Transverse colon (tissue), 4 donors: ENCODE measurements at regions not wholly inside any gene's neighbourhood (a gene's known extent, or its start where the extent isn't known, plus 50 kb on each side); places are given as distances from the start of the nearest gene placed in this dataset.

Experiments used
- DNase-seq: peaks from one replicate; pipeline ENCODE4 v3.0.0-alpha.2; 2019
- H3K27ac ChIP-seq, 4 donors: fragments of 200-600 bp; sonication (generic); 2 replicates each; pipeline ENCODE4 v1.5.1; 2016 to 2018; ENCODE audit warnings: inconsistent platforms in 4 of 4
- H3K27me3 ChIP-seq: fragments of 200-600 bp; sonication (generic); 2 replicates; pipeline ENCODE4 v1.5.1; 2017; ENCODE audit warnings: inconsistent platforms
- H3K36me3 ChIP-seq, 4 donors: fragments of 200-600 bp; sonication (generic); 2 replicates each; pipeline ENCODE4 v1.5.1; 2017 to 2019; ENCODE audit warnings: inconsistent platforms in 4 of 4
- H3K4me1 ChIP-seq, 4 donors: fragments of 200-600 bp; sonication (generic); 2 replicates each; pipeline ENCODE4 v1.5.1; 2017 to 2020; ENCODE audit warnings: inconsistent platforms in 4 of 4
- H3K4me3 ChIP-seq, 4 donors: fragments of 200-600 bp; sonication (generic); 1 replicate in 1 of 4; 2 replicates in 3 of 4; pipeline versions ENCODE4 v1.5.1 to v1.6.1; 2017 to 2019; ENCODE audit warnings: inconsistent platforms in 4 of 4
- H3K9me3 ChIP-seq, 2 donors: fragments of 200-600 bp; sonication (generic); 2 replicates each; pipeline ENCODE4 v1.5.1; 2017 to 2019; ENCODE audit warnings: inconsistent platforms in 2 of 2
- EP300 ChIP-seq: sonication (generic); formaldehyde crosslinking; IDR thresholded peaks from one replicate; pipeline ENCODE4 v1.6.1; 2017; ENCODE audit warnings: antibody characterized with exemption, low read depth
- POLR2A ChIP-seq: fragments of 450-650 bp; IDR thresholded peaks from one replicate; pipeline ENCODE4 v1.6.1; 2016; ENCODE audit warnings: antibody characterized with exemption, mild to moderate bottlenecking, moderate library complexity
- POLR2AphosphoS5 ChIP-seq, 3 donors: sonication (generic); formaldehyde crosslinking; IDR thresholded peaks; one replicate each; pipeline ENCODE4 v1.6.1; 2016; ENCODE audit warnings: antibody characterized with exemption in 3 of 3
- WGBS, 2 donors: methylation state at CpG; one replicate each; pipeline ENCODE4 v1.1.5; 2018; ENCODE audit warnings: low coverage in 1 of 2; 5-methylcytosine and 5-hydroxymethylcytosine counted together
- in situ Hi-C, 4 donors: fragments of 200-750 bp; cut with MboI; loops; one replicate each; pipeline versions ENCODE4 v1.15.0 to v1.15.1; 2017; ENCODE audit warnings: low sequenced_read_pairs in 3 of 4, low pct_ligation_motif_present in 1 of 4, low pct_unique_long_range_greater_than_20kb in 1 of 4
- intact Hi-C: fragments of 100-400 bp; cut with DNase I; formaldehyde crosslinking; loops from one replicate; pipeline ENCODE4 v1.15.1; 2023; ENCODE audit warnings: low total_unique reads
- TF ChIP-seq, protein P1 (sequence below), 5 experiments: fragments of 200-600 bp in 3 of 5; fragments of 450-650 bp in 2 of 5; sonication (generic) in 3 of 5; IDR thresholded peaks; 1 replicate in 2 of 5; 2 replicates in 3 of 5; pipeline ENCODE4 v1.5.1; 2016 to 2017; ENCODE audit warnings: antibody characterized with exemption in 5 of 5, inconsistent platforms in 3 of 5, mild to moderate bottlenecking in 2 of 5, moderate library complexity in 1 of 5

DNA sequence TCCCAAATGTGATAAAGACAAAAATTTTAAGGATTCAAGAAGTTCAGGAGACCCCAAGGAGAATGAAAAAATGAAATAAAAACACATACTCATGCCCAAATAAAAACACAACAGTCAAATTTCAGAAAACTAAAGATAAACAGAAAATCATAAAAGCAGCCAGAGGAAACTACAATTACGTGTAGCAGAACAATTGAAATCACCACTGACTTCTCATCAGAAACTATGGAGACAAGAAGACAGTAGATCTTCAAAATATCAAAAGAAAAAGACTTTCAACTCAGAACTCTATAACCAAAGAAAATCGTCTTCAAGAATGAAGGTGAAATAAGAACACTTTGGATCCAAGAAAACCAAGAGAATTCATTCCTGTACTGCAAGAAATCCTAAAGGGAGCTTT lies 54.9 kb downstream of the DIO3 start:
- Histone ChIP-seq H3K4me1 (no peaks in the 10 kb centered on the region), H3K9me3 (no peaks in the 10 kb centered on the region), H3K27ac (no peak overlapping the region), H3K4me3 (no peak overlapping the region), H3K36me3 (no peaks in the 10 kb centered on the region), H3K27me3 (peaks cover 23% of the 10 kb centered on the region)
- WGBS, 2 donors, result 70 to 77% methylated on average over 2 of the region's 2 CpGs
- no peak for DNase-seq
- intact Hi-C loops, result no loop called here
- TF ChIP-seq EP300 (no peak), POLR2A (no peak), POLR2AphosphoS5 (IDR thresholded peaks at IDR 0.05) (no peak)
- TF ChIP-seq, protein P1, sequence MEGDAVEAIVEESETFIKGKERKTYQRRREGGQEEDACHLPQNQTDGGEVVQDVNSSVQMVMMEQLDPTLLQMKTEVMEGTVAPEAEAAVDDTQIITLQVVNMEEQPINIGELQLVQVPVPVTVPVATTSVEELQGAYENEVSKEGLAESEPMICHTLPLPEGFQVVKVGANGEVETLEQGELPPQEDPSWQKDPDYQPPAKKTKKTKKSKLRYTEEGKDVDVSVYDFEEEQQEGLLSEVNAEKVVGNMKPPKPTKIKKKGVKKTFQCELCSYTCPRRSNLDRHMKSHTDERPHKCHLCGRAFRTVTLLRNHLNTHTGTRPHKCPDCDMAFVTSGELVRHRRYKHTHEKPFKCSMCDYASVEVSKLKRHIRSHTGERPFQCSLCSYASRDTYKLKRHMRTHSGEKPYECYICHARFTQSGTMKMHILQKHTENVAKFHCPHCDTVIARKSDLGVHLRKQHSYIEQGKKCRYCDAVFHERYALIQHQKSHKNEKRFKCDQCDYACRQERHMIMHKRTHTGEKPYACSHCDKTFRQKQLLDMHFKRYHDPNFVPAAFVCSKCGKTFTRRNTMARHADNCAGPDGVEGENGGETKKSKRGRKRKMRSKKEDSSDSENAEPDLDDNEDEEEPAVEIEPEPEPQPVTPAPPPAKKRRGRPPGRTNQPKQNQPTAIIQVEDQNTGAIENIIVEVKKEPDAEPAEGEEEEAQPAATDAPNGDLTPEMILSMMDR (IDR thresholded peaks at IDR 0.05), result no peak
- in situ Hi-C loops, result no loop called here

DNA sequence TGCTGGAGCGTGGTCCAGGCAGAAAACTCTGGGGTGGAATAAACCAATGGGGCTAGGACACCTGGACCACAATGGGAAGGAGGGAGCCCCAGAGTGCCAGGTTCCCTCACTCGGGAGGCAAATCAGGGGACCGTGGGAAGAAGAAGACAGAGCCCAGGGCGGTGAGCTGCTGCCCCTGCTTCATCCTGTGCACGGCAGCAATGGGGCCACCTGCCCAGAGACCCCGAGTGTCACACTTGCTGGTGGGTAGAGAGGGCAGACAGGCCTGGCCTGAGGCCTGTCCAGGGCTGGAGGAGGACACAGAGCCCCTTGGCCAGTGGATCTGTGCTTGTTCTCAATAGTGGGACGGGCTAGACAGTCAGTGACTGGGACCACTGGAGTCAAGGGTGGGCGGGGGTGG lies 58.2 kb downstream of the DIO3 start:
- in situ Hi-C loops, result no loop called here
- no peak for DNase-seq

DNA sequence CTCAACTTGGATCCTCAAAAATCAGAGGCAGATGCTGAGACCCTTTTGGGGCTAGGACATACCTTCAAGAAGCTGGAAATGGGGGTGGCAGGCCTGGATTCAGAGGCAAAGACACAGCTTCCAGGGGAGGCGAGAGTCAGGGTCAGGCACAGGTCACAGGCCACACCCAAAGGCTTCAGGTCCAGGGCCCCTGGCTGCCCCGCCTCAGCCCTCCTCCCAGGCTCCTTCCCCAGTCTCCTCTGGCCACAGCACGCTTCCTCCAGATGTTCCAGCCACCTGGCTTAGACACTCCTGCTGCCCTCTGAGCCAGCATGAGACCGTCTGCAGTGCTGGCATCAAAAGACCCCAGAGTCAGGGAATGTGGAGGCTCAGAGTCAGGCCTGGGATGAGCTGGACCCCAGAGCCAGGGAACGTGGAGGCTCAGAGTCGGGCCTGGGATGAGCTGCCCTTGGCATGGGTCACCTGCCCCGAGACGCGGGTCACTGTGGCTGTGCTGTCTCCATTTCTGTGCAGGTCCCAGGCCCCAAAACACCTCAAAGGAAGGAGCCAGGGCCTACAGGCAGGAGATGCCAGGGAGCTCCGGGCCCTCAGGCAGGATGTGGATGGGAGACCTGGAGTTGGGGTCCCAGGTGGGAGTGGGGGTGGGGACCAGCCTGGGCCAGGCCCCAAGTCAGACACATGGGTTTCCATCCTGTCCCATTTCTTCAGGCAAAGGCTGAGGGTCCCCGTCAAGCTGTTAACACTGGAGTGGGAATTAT lies 58.9 kb downstream of the DIO3 start:
- H3K27ac ChIP-seq, result no peak overlapping the region
- WGBS, 2 donors, result 81% methylated on average over 11 of the region's 11 CpGs; no CpG with 5 or more reads in 1 of the 2 donors
- H3K27me3 ChIP-seq, result peaks cover 3% of the 10 kb centered on the region
- no peak overlapping the region for H3K4me3 ChIP-seq
- DNase-seq, result no peak
- H3K9me3 ChIP-seq, result no peaks in the 10 kb centered on the region
- TF ChIP-seq, protein P1 (IDR thresholded peaks at IDR 0.05), result no peak
- TF ChIP-seq EP300, result no peak
- no peak for TF ChIP-seq POLR2A
- intact Hi-C loops (loop anchor here (10.0 kb wide), 1 partner anchor 1235 kb away; no protein-coding TSS in a partner anchor), in situ Hi-C loops (no loop called here)
- no peaks in the 10 kb centered on the region for H3K4me1 ChIP-seq
- H3K36me3 ChIP-seq, result no peaks in the 10 kb centered on the region

More for the DNA sequence above, 58.2 kb downstream of the DIO3 start:
- Histone ChIP-seq H3K27ac (no peak overlapping the region), H3K9me3 (no peaks in the 10 kb centered on the region), H3K27me3 (peaks cover 3% of the 10 kb centered on the region), H3K36me3 (no peaks in the 10 kb centered on the region), H3K4me3 (no peak overlapping the region), H3K4me1 (no peaks in the 10 kb centered on the region)
- WGBS, 2 donors, result 89% methylated on average over 8 of the region's 8 CpGs; no CpG with 5 or more reads in 1 of the 2 donors
- TF ChIP-seq, protein P1 (IDR thresholded peaks at IDR 0.05), result no peak
- TF ChIP-seq EP300 (no peak), POLR2A (no peak), POLR2AphosphoS5 (IDR thresholded peaks at IDR 0.05) (no peak)
- intact Hi-C loops, result no loop called here

DNA sequence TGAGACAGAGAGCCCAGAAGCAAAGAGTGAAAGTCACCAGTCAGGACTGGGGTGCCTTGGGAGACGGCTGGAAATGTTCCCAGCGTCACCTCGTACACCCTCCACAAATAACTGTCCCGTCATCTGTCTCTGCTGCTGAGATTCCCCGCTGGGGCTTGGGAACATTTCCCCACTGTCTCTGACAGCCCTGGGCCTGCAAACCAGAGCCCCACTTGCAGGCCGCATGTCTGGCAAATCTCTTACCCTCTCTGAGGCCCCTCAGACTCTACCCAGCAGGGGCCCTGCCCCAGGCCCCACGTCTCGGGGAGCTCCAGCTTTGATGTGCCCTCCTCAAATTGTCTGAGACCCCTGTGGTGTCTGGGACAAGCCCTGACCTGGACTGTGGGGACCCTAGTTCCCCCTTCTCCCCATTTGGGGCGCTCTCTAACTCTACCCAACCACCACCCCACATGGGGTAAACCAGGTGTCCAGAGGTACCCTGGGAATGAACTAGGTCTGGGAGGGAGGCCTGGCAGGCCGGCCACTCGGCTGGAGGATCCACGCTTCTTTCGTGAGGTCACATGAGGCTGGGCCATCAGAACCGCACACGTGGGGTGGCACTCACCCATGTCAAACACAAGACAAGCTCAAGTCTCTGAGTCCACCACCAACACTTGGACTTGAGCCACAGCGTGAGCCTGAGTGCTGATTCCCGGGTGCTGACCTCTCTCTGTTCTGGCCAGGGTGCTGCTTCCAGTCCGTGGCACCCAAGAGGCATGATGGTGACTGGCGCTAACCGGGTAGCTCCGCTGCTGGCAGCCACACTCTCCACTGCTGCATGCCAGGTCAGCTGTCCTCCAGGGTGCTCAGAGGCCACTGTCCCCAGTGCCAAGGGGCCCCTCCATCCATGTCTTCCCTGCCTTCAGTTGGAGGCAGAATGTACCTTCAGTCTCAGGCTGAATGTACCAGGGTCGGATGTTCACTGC lies 59.8 kb downstream of the DIO3 start:
- no peaks in the 10 kb centered on the region for H3K36me3 ChIP-seq
- in situ Hi-C loops (no loop called here), intact Hi-C loops (loop anchor here (10.0 kb wide), 1 partner anchor 1236 kb away; no protein-coding TSS in a partner anchor)
- peaks cover 3% of the 10 kb centered on the region for H3K27me3 ChIP-seq
- WGBS, 2 donors, result 90% methylated on average over 17 of the region's 22 CpGs; no CpG with 5 or more reads in 1 of the 2 donors
- TF ChIP-seq POLR2A (no peak), POLR2AphosphoS5 (IDR thresholded peaks at IDR 0.05) (no peak), EP300 (no peak)
- TF ChIP-seq, protein P1 (IDR thresholded peaks at IDR 0.05), result no peak
- DNase-seq, result no peak
- no peak overlapping the region for H3K27ac ChIP-seq
- no peaks in the 10 kb centered on the region for H3K4me1 ChIP-seq
- no peaks in the 10 kb centered on the region for H3K9me3 ChIP-seq
- H3K4me3 ChIP-seq, result no peak overlapping the region
